ENCODE measurements at regions not wholly inside any gene's neighbourhood (a gene's known extent, or its start where the extent isn't known, plus 50 kb on each side); places are given as distances from the start of the nearest gene placed in this dataset.

DNA sequence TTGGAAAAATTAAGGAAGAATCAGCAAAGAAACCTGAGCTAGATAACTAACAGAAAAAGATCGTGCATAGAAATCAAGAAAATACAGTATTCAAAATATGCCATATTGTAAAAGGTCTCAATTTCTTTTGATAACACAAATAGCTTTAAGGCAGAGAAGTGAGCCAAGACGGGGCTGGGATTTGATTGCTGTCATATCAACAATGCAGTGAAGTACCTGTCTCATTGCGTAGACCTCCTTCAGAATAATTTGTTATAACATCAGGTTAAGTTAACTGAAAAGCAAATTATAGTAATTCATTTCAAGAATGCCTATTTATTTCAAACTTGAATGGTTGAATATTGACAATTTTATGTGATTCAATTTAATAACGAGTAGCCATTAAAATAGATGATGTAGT, 453.8 kb upstream of the MAP2 start (continued):
- TF ChIP-seq ZBTB33 (IDR thresholded peaks at IDR 0.05): no peak
- no peak for TF ChIP-seq RAD21 (IDR thresholded peaks at IDR 0.05)
- no peak for TF ChIP-seq SP1 (IDR thresholded peaks at IDR 0.05)

GRCh38 chr2:208977582-208977981, 446.3 kb upstream of the MAP2 start:
- H3K36me3 ChIP-seq (ENCODE audit: control insufficient read depth in 4 of 4, insufficient read depth in 3 of 4, low read depth in 1 of 4, low read length in 3 of 4): no peaks in the 10 kb centered on the region

GRCh38 chr2:208978946-208979345, 444.9 kb upstream of the MAP2 start:
- Histone ChIP-seq H3K4me1 (ENCODE audit: control insufficient read depth in 4 of 4, insufficient read depth in 4 of 4, low read length in 3 of 4) (no peaks in the 10 kb centered on the region), H3K27ac (ENCODE audit: low read depth in 1 of 2, low read length in 2 of 2) (no peak overlapping the region), H3K4me3 (ENCODE audit: low read depth in 1 of 3, low read length in 3 of 3) (no peak overlapping the region), H3K36me3 (ENCODE audit: control insufficient read depth in 4 of 4, insufficient read depth in 3 of 4, low read depth in 1 of 4, low read length in 3 of 4) (no peaks in the 10 kb centered on the region), H3K27me3 (ENCODE audit: control insufficient read depth in 4 of 4, insufficient read depth in 4 of 4, low read length in 3 of 4) (no peaks in the 10 kb centered on the region), H3K9ac (ENCODE audit: low read depth in 1 of 2, low read length in 2 of 2) (no peak overlapping the region), H3K9me3 (ENCODE audit: control insufficient read depth in 4 of 4, low read length in 3 of 4) (no peaks in the 10 kb centered on the region)
- no peak for DNase-seq (ENCODE audit: low spot score)
- TF ChIP-seq SP1 (IDR thresholded peaks at IDR 0.05) (no peak), JUND (IDR thresholded peaks at IDR 0.05) (no peak), MAX (IDR thresholded peaks at IDR 0.05) (no peak), NR2F2 (IDR thresholded peaks at IDR 0.05) (no peak), HNF4G (IDR thresholded peaks at IDR 0.05) (no peak), RXRA (IDR thresholded peaks at IDR 0.05) (no peak)

More at GRCh38 chr2:208977582-208977981, 446.3 kb upstream of the MAP2 start:
- no peak overlapping the region for H3K27ac ChIP-seq (ENCODE audit: low read depth in 1 of 2, low read length in 2 of 2)
- no peaks in the 10 kb centered on the region for H3K9me3 ChIP-seq (ENCODE audit: control insufficient read depth in 4 of 4, low read length in 3 of 4)
- TF ChIP-seq HNF4A (conservative IDR thresholded peaks at IDR 0.05) (no peak), ATF3 (IDR thresholded peaks at IDR 0.05) (no peak)
- WGBS: 55% methylated on average over 2 of the region's 2 CpGs
- no peaks in the 10 kb centered on the region for H3K4me1 ChIP-seq (ENCODE audit: control insufficient read depth in 4 of 4, insufficient read depth in 4 of 4, low read length in 3 of 4)
- H3K27me3 ChIP-seq (ENCODE audit: control insufficient read depth in 4 of 4, insufficient read depth in 4 of 4, low read length in 3 of 4): no peaks in the 10 kb centered on the region
- no peak overlapping the region for H3K4me3 ChIP-seq (ENCODE audit: low read depth in 1 of 3, low read length in 3 of 3)
- DNase-seq (ENCODE audit: low spot score): no peak
- no peak overlapping the region for H3K9ac ChIP-seq (ENCODE audit: low read depth in 1 of 2, low read length in 2 of 2)

DNA sequence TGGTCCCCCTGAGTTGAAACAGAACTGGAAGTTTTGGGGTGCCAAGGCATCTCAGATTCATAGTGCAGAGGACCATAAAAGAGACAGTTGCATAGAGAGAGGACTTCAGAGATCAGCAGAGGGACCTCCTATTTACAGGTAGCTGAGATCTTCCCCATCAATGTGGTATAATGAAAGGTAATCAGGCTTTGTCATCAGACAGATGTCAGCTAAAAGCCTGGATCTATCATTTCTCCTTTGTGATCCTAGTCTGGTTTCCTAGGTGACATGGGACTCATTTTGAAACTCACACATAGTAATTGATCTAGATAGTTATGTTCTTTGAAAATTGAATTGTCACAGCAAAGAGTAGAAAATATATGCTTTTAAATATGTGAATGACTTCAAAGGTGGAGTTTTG, 443.5 kb upstream of the MAP2 start:
- Histone ChIP-seq H3K27me3 (ENCODE audit: control insufficient read depth in 4 of 4, insufficient read depth in 4 of 4, low read length in 3 of 4) (no peaks in the 10 kb centered on the region), H3K4me3 (ENCODE audit: low read depth in 1 of 3, low read length in 3 of 3) (no peak overlapping the region)
- no peak for TF ChIP-seq TAF1 (conservative IDR thresholded peaks at IDR 0.05)
- no peak for TF ChIP-seq HNF4G (IDR thresholded peaks at IDR 0.05)
- no peak for TF ChIP-seq YY1 (IDR thresholded peaks at IDR 0.05)
- no peak for TF ChIP-seq FOXA1 (IDR thresholded peaks at IDR 0.05)
- TF ChIP-seq, protein P1, sequence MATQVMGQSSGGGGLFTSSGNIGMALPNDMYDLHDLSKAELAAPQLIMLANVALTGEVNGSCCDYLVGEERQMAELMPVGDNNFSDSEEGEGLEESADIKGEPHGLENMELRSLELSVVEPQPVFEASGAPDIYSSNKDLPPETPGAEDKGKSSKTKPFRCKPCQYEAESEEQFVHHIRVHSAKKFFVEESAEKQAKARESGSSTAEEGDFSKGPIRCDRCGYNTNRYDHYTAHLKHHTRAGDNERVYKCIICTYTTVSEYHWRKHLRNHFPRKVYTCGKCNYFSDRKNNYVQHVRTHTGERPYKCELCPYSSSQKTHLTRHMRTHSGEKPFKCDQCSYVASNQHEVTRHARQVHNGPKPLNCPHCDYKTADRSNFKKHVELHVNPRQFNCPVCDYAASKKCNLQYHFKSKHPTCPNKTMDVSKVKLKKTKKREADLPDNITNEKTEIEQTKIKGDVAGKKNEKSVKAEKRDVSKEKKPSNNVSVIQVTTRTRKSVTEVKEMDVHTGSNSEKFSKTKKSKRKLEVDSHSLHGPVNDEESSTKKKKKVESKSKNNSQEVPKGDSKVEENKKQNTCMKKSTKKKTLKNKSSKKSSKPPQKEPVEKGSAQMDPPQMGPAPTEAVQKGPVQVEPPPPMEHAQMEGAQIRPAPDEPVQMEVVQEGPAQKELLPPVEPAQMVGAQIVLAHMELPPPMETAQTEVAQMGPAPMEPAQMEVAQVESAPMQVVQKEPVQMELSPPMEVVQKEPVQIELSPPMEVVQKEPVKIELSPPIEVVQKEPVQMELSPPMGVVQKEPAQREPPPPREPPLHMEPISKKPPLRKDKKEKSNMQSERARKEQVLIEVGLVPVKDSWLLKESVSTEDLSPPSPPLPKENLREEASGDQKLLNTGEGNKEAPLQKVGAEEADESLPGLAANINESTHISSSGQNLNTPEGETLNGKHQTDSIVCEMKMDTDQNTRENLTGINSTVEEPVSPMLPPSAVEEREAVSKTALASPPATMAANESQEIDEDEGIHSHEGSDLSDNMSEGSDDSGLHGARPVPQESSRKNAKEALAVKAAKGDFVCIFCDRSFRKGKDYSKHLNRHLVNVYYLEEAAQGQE (IDR thresholded peaks at IDR 0.05): no peak
- TF ChIP-seq SP1 (IDR thresholded peaks at IDR 0.05): no peak
- no peak for TF ChIP-seq NR2F2 (IDR thresholded peaks at IDR 0.05)
- TF ChIP-seq HNF4A (conservative IDR thresholded peaks at IDR 0.05): no peak
- no peak for TF ChIP-seq ZBTB33 (IDR thresholded peaks at IDR 0.05)
- TF ChIP-seq FOXA2 (IDR thresholded peaks at IDR 0.05): no peak
- no peak for TF ChIP-seq GABPA (IDR thresholded peaks at IDR 0.05 in 1 of 2, conservative IDR thresholded peaks at IDR 0.05 in 1 of 2)
- TF ChIP-seq CTCF (IDR thresholded peaks at IDR 0.05; ENCODE audit: low read depth, low read length, missing input control): no peak
- no peak for TF ChIP-seq MAX (IDR thresholded peaks at IDR 0.05)
- TF ChIP-seq RAD21 (IDR thresholded peaks at IDR 0.05): no peak

More for the DNA sequence above, 443.5 kb upstream of the MAP2 start:
- Histone ChIP-seq H3K9me3 (ENCODE audit: control insufficient read depth in 4 of 4, low read length in 3 of 4) (no peaks in the 10 kb centered on the region), H3K36me3 (ENCODE audit: control insufficient read depth in 4 of 4, insufficient read depth in 3 of 4, low read depth in 1 of 4, low read length in 3 of 4) (no peaks in the 10 kb centered on the region), H3K4me1 (ENCODE audit: control insufficient read depth in 4 of 4, insufficient read depth in 4 of 4, low read length in 3 of 4) (no peaks in the 10 kb centered on the region), H3K27ac (ENCODE audit: low read depth in 1 of 2, low read length in 2 of 2) (no peak overlapping the region), H3K9ac (ENCODE audit: low read depth in 1 of 2, low read length in 2 of 2) (no peak overlapping the region)
- no peak for DNase-seq (ENCODE audit: low spot score)
